ENCODE measurements at regions not wholly inside any gene's neighbourhood (a gene's known extent, or its start where the extent isn't known, plus 50 kb on each side); places are given as distances from the start of the nearest gene placed in this dataset.
A peak's percentile ranks its signal among the peaks of the same experiment; 100 is the strongest.

DNA sequence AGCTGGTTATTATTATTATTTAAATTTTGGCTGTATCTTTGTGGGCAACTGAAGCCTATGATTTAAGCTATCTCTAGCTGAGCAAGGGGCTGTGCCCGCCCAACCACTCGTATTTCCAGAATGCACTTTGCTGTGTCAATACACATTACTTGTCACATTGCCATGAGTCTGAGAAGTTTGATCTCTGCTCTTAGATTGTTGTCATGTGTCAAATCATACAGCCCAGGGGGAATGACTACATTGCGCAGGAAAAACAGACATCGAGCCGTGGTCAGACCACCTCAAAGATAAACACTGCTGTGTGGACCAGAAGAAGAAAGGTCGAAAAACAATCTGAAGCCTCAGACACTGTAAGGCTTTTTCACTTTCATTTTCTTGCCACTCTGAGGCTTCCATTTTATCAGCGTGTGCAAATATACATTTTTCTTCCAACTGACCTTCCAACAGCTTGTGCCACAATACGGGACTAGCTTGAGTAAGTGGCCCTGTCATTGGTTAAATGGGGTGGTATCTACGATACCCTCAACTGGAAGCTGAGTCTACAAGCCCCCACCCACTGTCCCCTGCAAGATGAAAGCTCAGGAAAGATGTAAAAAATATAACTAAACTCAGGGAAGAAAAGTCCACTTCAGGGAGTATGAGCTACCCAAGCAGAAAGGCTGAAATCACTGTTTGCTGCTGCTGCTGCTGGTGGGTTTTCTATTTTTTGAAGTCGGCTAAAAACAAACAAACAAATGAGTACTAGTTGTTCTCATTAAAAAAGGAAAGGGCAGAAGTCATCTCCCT, 603.0 kb downstream of the BNC2 start:
- TF ChIP-seq, protein P1, sequence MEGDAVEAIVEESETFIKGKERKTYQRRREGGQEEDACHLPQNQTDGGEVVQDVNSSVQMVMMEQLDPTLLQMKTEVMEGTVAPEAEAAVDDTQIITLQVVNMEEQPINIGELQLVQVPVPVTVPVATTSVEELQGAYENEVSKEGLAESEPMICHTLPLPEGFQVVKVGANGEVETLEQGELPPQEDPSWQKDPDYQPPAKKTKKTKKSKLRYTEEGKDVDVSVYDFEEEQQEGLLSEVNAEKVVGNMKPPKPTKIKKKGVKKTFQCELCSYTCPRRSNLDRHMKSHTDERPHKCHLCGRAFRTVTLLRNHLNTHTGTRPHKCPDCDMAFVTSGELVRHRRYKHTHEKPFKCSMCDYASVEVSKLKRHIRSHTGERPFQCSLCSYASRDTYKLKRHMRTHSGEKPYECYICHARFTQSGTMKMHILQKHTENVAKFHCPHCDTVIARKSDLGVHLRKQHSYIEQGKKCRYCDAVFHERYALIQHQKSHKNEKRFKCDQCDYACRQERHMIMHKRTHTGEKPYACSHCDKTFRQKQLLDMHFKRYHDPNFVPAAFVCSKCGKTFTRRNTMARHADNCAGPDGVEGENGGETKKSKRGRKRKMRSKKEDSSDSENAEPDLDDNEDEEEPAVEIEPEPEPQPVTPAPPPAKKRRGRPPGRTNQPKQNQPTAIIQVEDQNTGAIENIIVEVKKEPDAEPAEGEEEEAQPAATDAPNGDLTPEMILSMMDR (IDR thresholded peaks at IDR 0.05; ENCODE audit: low read length): no peak
- TF ChIP-seq EZH2phosphoT487 (IDR thresholded peaks at IDR 0.05; ENCODE audit: low read length) (no peak), EZH2 (optimal IDR thresholded peaks at IDR 0.05; ENCODE audit: low read depth, low read length) (no peak)
- no peaks in the 10 kb centered on the region for H3K9me2 ChIP-seq (replicated peaks; ENCODE audit: insufficient read depth, low read length)
- H3K4me1 ChIP-seq (ENCODE audit: low read length): peaks cover 8% of the 10 kb centered on the region; the same call in 1 of the 2 replicates
- H4K20me1 ChIP-seq (ENCODE audit: insufficient read depth, low read length): no peaks in the 10 kb centered on the region
- peak overlapping the region; percentile 61 for H2AFZ ChIP-seq (ENCODE audit: low read length)
- H3K9ac ChIP-seq (ENCODE audit: low read length): peak overlapping the region; percentile 18; the same call in 1 of the 2 replicates
- H3K4me3 ChIP-seq (ENCODE audit: low read length): peak overlapping the region; percentile 53
- H3F3A ChIP-seq (ENCODE audit: insufficient read depth, low read length): 0 out of 2 replicates have a peak, but pooled peaks cover 5% of the 10 kb centered on the region
- H3K79me2 ChIP-seq (ENCODE audit: low read length): no peaks in the 10 kb centered on the region
- peak; percentile 69 for DNase-seq
- peak overlapping the region; percentile 68; the same call in 1 of the 2 replicates for H3K4me2 ChIP-seq (ENCODE audit: low read depth, low read length)
- H3K27me3 ChIP-seq (replicated peaks; ENCODE audit: insufficient read depth, low read length): no peaks in the 10 kb centered on the region
- H3K9me3 ChIP-seq (replicated peaks; ENCODE audit: insufficient read depth, low read length): no peaks in the 10 kb centered on the region
- H3K36me3 ChIP-seq (replicated peaks; ENCODE audit: insufficient read depth, low read length): no peaks in the 10 kb centered on the region
- H3K27ac ChIP-seq (ENCODE audit: low read length): peak overlapping the region; percentile 35; the same call in 1 of the 2 replicates

DNA sequence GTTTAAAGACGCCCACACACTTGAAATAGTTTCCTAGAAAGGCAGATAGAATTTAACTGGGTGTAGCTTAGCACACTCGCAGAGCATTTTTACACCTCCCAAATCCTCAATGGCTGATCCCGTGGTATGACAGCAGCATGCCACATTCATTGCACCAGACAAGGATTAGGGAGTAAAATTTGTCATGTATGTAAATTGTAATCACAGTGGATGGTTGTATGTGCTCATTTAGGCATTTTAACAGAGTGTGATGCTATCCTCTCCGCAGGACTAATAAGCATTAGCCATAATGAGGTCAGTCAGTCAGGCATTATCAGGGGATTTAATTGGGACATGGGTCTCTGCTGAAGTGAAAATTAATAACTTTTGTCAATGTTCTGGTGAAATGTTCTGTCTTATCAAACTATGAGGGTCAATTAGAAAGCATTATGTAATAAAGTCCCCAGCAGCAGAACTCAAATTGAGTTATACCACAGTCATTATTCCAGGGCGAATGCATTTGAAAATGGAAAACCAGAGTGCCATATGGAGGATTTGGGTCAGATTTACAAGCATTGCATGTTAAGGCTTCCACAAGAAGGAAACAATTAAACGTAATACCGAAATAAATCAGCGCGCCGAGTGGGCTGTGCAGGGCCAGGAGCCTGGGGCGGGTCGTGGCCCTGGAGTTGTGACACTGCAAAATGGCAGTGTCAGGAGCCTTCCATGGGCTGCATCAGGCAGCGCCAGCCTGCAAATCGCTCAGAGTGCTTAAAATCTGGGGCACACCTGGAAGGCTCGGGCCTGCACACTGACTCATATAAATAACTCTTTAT, 602.2 kb downstream of the BNC2 start:
- no peaks in the 10 kb centered on the region for H4K20me1 ChIP-seq (ENCODE audit: insufficient read depth, low read length)
- no peaks in the 10 kb centered on the region for H3K36me3 ChIP-seq (replicated peaks; ENCODE audit: insufficient read depth, low read length)
- H3F3A ChIP-seq (ENCODE audit: insufficient read depth, low read length): 0 out of 2 replicates have a peak, but pooled peaks cover 3% of the 10 kb centered on the region
- no peak overlapping the region for H3K27ac ChIP-seq (ENCODE audit: low read length)
- no peaks in the 10 kb centered on the region for H3K9me3 ChIP-seq (replicated peaks; ENCODE audit: insufficient read depth, low read length)
- H3K4me3 ChIP-seq (ENCODE audit: low read length): no peak overlapping the region
- TF ChIP-seq, protein P1 (IDR thresholded peaks at IDR 0.05; ENCODE audit: low read length): no peak
- TF ChIP-seq EZH2phosphoT487 (IDR thresholded peaks at IDR 0.05; ENCODE audit: low read length): no peak
- no peak for TF ChIP-seq EZH2 (optimal IDR thresholded peaks at IDR 0.05; ENCODE audit: low read depth, low read length)
- no peak overlapping the region; the same call in 1 of the 2 replicates for H2AFZ ChIP-seq (ENCODE audit: low read length)
- H3K9me2 ChIP-seq (replicated peaks; ENCODE audit: insufficient read depth, low read length): no peaks in the 10 kb centered on the region
- H3K27me3 ChIP-seq (replicated peaks; ENCODE audit: insufficient read depth, low read length): no peaks in the 10 kb centered on the region
- no peak overlapping the region for H3K4me2 ChIP-seq (ENCODE audit: low read depth, low read length)
- no peaks in the 10 kb centered on the region for H3K79me2 ChIP-seq (ENCODE audit: low read length)
- no peak overlapping the region for H3K9ac ChIP-seq (ENCODE audit: low read length)
- DNase-seq: no peak
- peaks cover 3% of the 10 kb centered on the region; the same call in 1 of the 2 replicates for H3K4me1 ChIP-seq (ENCODE audit: low read length)

DNA sequence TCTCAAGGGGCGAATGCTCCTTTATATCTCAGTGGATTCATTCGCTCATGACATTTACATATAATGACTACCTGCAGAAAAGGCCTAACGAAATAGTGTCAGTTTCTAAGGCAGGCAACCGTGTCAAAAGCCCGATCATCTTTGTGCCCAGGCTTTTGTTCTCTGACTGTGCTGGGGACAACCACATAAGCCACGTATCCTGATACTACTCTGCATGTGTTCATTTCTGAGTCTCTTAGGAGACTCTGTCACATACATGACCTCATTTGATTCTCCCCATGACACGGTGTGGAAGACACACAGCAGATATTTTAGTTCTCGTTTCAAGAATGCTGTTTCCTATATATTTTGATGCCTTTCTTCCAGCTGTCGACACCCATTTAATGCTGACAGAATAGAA, 598.5 kb downstream of the BNC2 start:
- H3F3A ChIP-seq (ENCODE audit: insufficient read depth, low read length): no peaks in the 10 kb centered on the region
- no peak overlapping the region for H3K4me3 ChIP-seq (ENCODE audit: low read length)
- no peaks in the 10 kb centered on the region for H3K79me2 ChIP-seq (ENCODE audit: low read length)
- H2AFZ ChIP-seq (ENCODE audit: low read length): no peak overlapping the region
- H3K27me3 ChIP-seq (replicated peaks; ENCODE audit: insufficient read depth, low read length): no peaks in the 10 kb centered on the region
- DNase-seq: no peak
- no peaks in the 10 kb centered on the region for H4K20me1 ChIP-seq (ENCODE audit: insufficient read depth, low read length)
- no peaks in the 10 kb centered on the region for H3K36me3 ChIP-seq (replicated peaks; ENCODE audit: insufficient read depth, low read length)
- H3K4me2 ChIP-seq (ENCODE audit: low read depth, low read length): no peak overlapping the region
- H3K27ac ChIP-seq (ENCODE audit: low read length): no peak overlapping the region
- TF ChIP-seq EZH2phosphoT487 (IDR thresholded peaks at IDR 0.05; ENCODE audit: low read length) (no peak), EZH2 (optimal IDR thresholded peaks at IDR 0.05; ENCODE audit: low read depth, low read length) (no peak)
- TF ChIP-seq, protein P1 (IDR thresholded peaks at IDR 0.05; ENCODE audit: low read length): no peak
- H3K9me2 ChIP-seq (replicated peaks; ENCODE audit: insufficient read depth, low read length): no peaks in the 10 kb centered on the region
- no peaks in the 10 kb centered on the region for H3K4me1 ChIP-seq (ENCODE audit: low read length)
- H3K9me3 ChIP-seq (replicated peaks; ENCODE audit: insufficient read depth, low read length): no peaks in the 10 kb centered on the region
- no peak overlapping the region for H3K9ac ChIP-seq (ENCODE audit: low read length)

All from MM.1S (cell line).